Trophoblast cell (in vitro differentiated cells and primary cell): ENCODE measurements at regions not wholly inside any gene's neighbourhood (a gene's known extent, or its start where the extent isn't known, plus 50 kb on each side); places are given as distances from the start of the nearest gene placed in this dataset.

Source experiments
- DNase-seq, 2 donors: peaks; one replicate each; pipeline ENCODE4 v3.0.0-alpha.2; 2016
- H2AFZ ChIP-seq: 2 replicates; pipeline ENCODE4 v1.6.1; 2013; ENCODE audit warnings: low read length, moderate library complexity, mild to moderate bottlenecking; ENCODE audit not compliant: insufficient read depth, poor library complexity
- H2AK5ac ChIP-seq: 2 replicates; pipeline ENCODE4 v1.6.1; 2013; ENCODE audit warnings: mild to moderate bottlenecking, low read length
- H2BK120ac ChIP-seq: 2 replicates; pipeline ENCODE4 v1.6.1; 2013; ENCODE audit warnings: low read length, mild to moderate bottlenecking, moderate library complexity; ENCODE audit not compliant: insufficient read depth, poor library complexity
- H2BK12ac ChIP-seq: 2 replicates; pipeline ENCODE4 v1.6.1; 2013; ENCODE audit warnings: mild to moderate bottlenecking, low read length, moderate library complexity
- H2BK5ac ChIP-seq: 2 replicates; pipeline ENCODE4 v1.6.1; 2013; ENCODE audit warnings: low read length, low read depth, moderate library complexity, mild to moderate bottlenecking; ENCODE audit not compliant: poor library complexity
- H3K14ac ChIP-seq: 2 replicates; pipeline ENCODE4 v1.6.1; 2013; ENCODE audit warnings: mild to moderate bottlenecking, low read length
- H3K18ac ChIP-seq: 2 replicates; pipeline ENCODE4 v1.6.1; 2013; ENCODE audit warnings: mild to moderate bottlenecking, low read length
- H3K23ac ChIP-seq: 2 replicates; pipeline ENCODE4 v1.6.1; 2013; ENCODE audit warnings: low read length
- H3K27ac ChIP-seq: 2 replicates; pipeline ENCODE4 v1.5.1; 2013; ENCODE audit warnings: low read depth, mild to moderate bottlenecking, inconsistent platforms, low read length, moderate library complexity
- H3K27me3 ChIP-seq: 2 replicates; pipeline ENCODE4 v1.6.1; 2013; ENCODE audit warnings: inconsistent platforms, mild to moderate bottlenecking, low read length, moderate library complexity; ENCODE audit not compliant: insufficient read depth
- H3K36me3 ChIP-seq, 2 experiments: 1 replicate in 1 of 2; 2 replicates in 1 of 2; pipeline ENCODE4 v1.6.1; 2013; ENCODE audit warnings: low read length in 2 of 2, mild to moderate bottlenecking in 2 of 2, moderate library complexity in 1 of 2; ENCODE audit not compliant: insufficient read depth in 2 of 2, control insufficient read depth in 1 of 2
- H3K4ac ChIP-seq: 2 replicates; pipeline ENCODE4 v1.6.1; 2013; ENCODE audit warnings: low read depth, mild to moderate bottlenecking, low read length, moderate library complexity
- H3K4me1 ChIP-seq, 2 experiments: 1 replicate in 1 of 2; 2 replicates in 1 of 2; pipeline ENCODE4 v1.6.1; 2013; ENCODE audit warnings: low read length in 2 of 2, mild to moderate bottlenecking in 2 of 2, moderate library complexity in 1 of 2; ENCODE audit not compliant: insufficient read depth in 2 of 2, control insufficient read depth in 1 of 2
- H3K4me2 ChIP-seq: 2 replicates; pipeline ENCODE4 v1.6.1; 2013; ENCODE audit warnings: inconsistent platforms, mild to moderate bottlenecking, low read length, moderate library complexity
- H3K4me3 ChIP-seq: 2 replicates; pipeline ENCODE4 v1.5.1; 2013; ENCODE audit warnings: mild to moderate bottlenecking, low read depth, low read length, inconsistent platforms
- H3K79me1 ChIP-seq: one replicate; pipeline ENCODE4 v1.6.1; 2013; ENCODE audit warnings: low read length
- H3K79me2 ChIP-seq: 2 replicates; pipeline ENCODE4 v1.6.1; 2013; ENCODE audit warnings: low read length, mild to moderate bottlenecking; ENCODE audit not compliant: control insufficient read depth, insufficient read depth, poor library complexity
- H3K9ac ChIP-seq: 2 replicates; pipeline ENCODE4 v1.6.1; 2013; ENCODE audit warnings: mild to moderate bottlenecking, low read length
- H3K9me3 ChIP-seq: 2 replicates; pipeline ENCODE4 v1.6.1; 2013; ENCODE audit warnings: low read depth, mild to moderate bottlenecking, control low read depth, inconsistent platforms, low read length; ENCODE audit not compliant: insufficient read depth
- H4K12ac ChIP-seq: 2 replicates; pipeline ENCODE4 v1.6.1; 2013; ENCODE audit warnings: low read depth, mild to moderate bottlenecking, low read length, moderate library complexity
- H4K8ac ChIP-seq: 2 replicates; pipeline ENCODE4 v1.6.1; 2013; ENCODE audit warnings: low read depth, mild to moderate bottlenecking, low read length, moderate library complexity
- H4K91ac ChIP-seq: one replicate; pipeline ENCODE4 v1.6.1; 2013; ENCODE audit warnings: low read depth, mild to moderate bottlenecking, low read length, moderate library complexity
- WGBS: extraction: QIAGEN DNeasy Blood & Tissue Kit; methylation state at CpG from one replicate; pipeline ENCODE4 v1.1.7; 2013; ENCODE audit warnings: missing lambda C conversion rate; ENCODE audit not compliant: insufficient read length, insufficient coverage; ENCODE audit errors: extremely low coverage; 5-methylcytosine and 5-hydroxymethylcytosine counted together

DNA sequence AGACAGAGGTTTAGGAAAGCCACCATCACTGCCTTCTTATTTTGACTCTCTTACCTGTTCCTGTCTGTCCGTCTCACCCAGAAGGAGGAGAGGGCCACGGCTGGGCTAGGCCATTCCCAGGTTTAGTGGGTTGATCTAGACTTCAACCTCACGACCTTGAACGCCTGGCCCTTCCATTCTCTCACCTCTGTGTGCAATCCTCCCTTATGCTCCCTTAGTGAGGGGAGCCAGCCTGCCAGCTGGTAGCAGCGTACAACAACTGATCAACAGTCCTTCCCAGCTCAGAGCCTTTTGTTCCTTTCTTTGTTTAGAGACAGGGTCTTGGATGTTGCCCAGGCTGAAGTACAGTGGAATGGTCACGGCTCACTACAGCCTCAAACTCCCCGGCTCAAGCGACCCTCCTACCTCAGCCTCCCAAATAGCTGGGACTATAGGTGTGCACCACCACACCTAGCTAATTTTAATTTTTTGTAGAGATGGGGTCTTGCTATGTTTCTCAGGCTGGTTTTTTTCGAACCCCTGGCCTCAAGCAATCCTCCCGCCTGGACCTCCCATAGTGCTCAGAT lies 123.9 kb downstream of the ZNF664 start:
- H4K91ac ChIP-seq = no peak overlapping the region
- WGBS = no CpG with 5 or more reads among the region's 10 CpGs
- H3K27ac ChIP-seq = no peak overlapping the region

DNA sequence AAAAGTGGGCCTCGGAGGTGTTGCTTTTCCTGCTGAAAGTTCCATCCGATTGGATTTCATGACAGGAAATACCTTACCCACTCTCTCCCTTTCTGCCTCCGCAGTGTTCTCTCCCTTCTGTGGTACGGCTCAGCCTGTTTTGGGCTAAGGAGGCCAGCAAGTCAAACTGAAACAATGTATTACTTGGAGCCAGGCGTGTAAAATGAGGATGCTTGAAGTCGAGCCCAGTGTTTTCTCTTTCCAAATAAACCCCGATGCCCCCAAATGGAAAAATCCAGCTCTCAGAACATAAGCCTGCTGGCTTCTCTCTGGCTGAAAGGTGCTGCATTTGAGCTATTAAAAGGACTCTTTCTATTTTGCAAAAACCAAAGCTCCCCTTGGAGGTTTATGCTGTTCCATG lies 124.7 kb downstream of the ZNF664 start:
- Histone ChIP-seq H3K23ac (no peak overlapping the region), H2AK5ac (no peak overlapping the region), H3K4me3 (no peak overlapping the region), H2BK120ac (no peak overlapping the region), H4K12ac (no peak overlapping the region), H2BK5ac (no peak overlapping the region), H2AFZ (no peak overlapping the region), H3K14ac (no peak overlapping the region), H3K27ac (no peak overlapping the region), H3K4me2 (no peak overlapping the region), H4K91ac (no peak overlapping the region), H4K8ac (no peak overlapping the region), H3K4me1 (no peaks in the 10 kb centered on the region), H3K9ac (no peak overlapping the region), H3K27me3 (no peaks in the 10 kb centered on the region), H3K9me3 (peaks cover 8% of the 10 kb centered on the region), H3K36me3 (no peaks in the 10 kb centered on the region), H3K4ac (no peak overlapping the region), H3K79me2 (no peaks in the 10 kb centered on the region), H3K18ac (no peak overlapping the region), H3K79me1 (no peaks in the 10 kb centered on the region), H2BK12ac (no peak overlapping the region)
- DNase-seq = no peak
- no CpG with 5 or more reads among the region's 7 CpGs for WGBS

More for the DNA sequence above, 123.9 kb downstream of the ZNF664 start:
- no peak overlapping the region for H4K8ac ChIP-seq
- H3K79me2 ChIP-seq = no peaks in the 10 kb centered on the region
- peaks cover 10% of the 10 kb centered on the region for H3K9me3 ChIP-seq
- no peak for DNase-seq
- H3K4me1 ChIP-seq = no peaks in the 10 kb centered on the region
- H3K18ac ChIP-seq = no peak overlapping the region
- no peak overlapping the region for H3K14ac ChIP-seq
- no peak overlapping the region for H3K4me3 ChIP-seq
- no peak overlapping the region for H3K9ac ChIP-seq
- no peak overlapping the region for H4K12ac ChIP-seq
- no peaks in the 10 kb centered on the region for H3K79me1 ChIP-seq
- no peaks in the 10 kb centered on the region for H3K27me3 ChIP-seq
- no peak overlapping the region for H2AFZ ChIP-seq
- H2BK5ac ChIP-seq = no peak overlapping the region
- H3K23ac ChIP-seq = no peak overlapping the region
- no peak overlapping the region for H2BK12ac ChIP-seq
- no peaks in the 10 kb centered on the region for H3K36me3 ChIP-seq
- no peak overlapping the region for H3K4ac ChIP-seq
- no peak overlapping the region for H2AK5ac ChIP-seq
- no peak overlapping the region for H2BK120ac ChIP-seq
- H3K4me2 ChIP-seq = no peak overlapping the region

GRCh38 chr12:124098101-124098757 lies 125.2 kb downstream of the ZNF664 start:
- Histone ChIP-seq H3K4ac (no peak overlapping the region), H4K91ac (no peak overlapping the region), H3K9me3 (peaks cover 3% of the 10 kb centered on the region), H3K14ac (no peak overlapping the region), H3K27ac (no peak overlapping the region), H3K36me3 (no peaks in the 10 kb centered on the region), H3K79me1 (no peaks in the 10 kb centered on the region), H2BK12ac (no peak overlapping the region), H3K79me2 (no peaks in the 10 kb centered on the region), H4K8ac (no peak overlapping the region), H3K9ac (no peak overlapping the region), H4K12ac (no peak overlapping the region), H3K4me1 (no peaks in the 10 kb centered on the region), H3K18ac (no peak overlapping the region), H2BK120ac (no peak overlapping the region), H2AK5ac (no peak overlapping the region), H3K4me3 (no peak overlapping the region), H3K27me3 (no peaks in the 10 kb centered on the region), H3K23ac (no peak overlapping the region), H2BK5ac (no peak overlapping the region), H2AFZ (no peak overlapping the region), H3K4me2 (no peak overlapping the region)
- no CpG with 5 or more reads among the region's 14 CpGs for WGBS
- no peak for DNase-seq

DNA sequence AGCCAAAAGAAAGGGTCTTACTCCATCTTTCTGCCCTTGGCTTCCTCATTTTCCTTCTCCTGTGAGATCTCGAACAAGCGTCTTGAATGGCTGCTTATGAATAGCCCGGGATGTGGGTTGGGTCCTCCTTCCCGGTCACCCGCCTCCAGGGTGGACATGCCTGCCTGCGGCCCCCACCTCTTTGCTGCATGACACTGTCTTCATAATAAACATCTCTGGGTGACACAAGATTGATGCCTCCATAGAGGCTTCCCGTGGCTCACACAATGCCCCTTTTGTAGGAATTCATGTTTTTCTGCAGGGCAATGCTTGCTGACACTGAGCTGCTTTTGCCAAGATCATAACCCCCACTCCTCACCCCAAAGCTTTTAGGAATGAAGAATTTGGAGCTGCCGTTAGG lies 125.9 kb downstream of the ZNF664 start:
- Histone ChIP-seq H2BK12ac (no peak overlapping the region), H2AK5ac (no peak overlapping the region), H3K9ac (no peak overlapping the region), H3K79me1 (no peaks in the 10 kb centered on the region), H4K8ac (no peak overlapping the region), H3K9me3 (peaks cover 2% of the 10 kb centered on the region), H2AFZ (no peak overlapping the region), H3K4me3 (no peak overlapping the region), H4K12ac (no peak overlapping the region), H3K4ac (no peak overlapping the region), H3K4me2 (no peak overlapping the region), H3K4me1 (no peaks in the 10 kb centered on the region), H2BK120ac (no peak overlapping the region), H2BK5ac (no peak overlapping the region), H3K27me3 (no peaks in the 10 kb centered on the region), H3K27ac (no peak overlapping the region), H3K36me3 (no peaks in the 10 kb centered on the region), H3K18ac (no peak overlapping the region), H4K91ac (no peak overlapping the region), H3K23ac (no peak overlapping the region), H3K79me2 (no peaks in the 10 kb centered on the region), H3K14ac (no peak overlapping the region)
- no CpG with 5 or more reads among the region's 8 CpGs for WGBS
- DNase-seq = no peak
